Peyer's patch (tissue), 4 donors: ENCODE measurements at regions not wholly inside any gene's neighbourhood (a gene's known extent, or its start where the extent isn't known, plus 50 kb on each side); places are given as distances from the start of the nearest gene placed in this dataset.

Experiments used
- DNase-seq, 3 donors: peaks; one replicate each; pipeline ENCODE4 v3.0.0-alpha.2; 2017 to 2019
- H3K27ac ChIP-seq, 4 donors: fragments of 200-600 bp; sonication (generic); one replicate each; pipeline ENCODE4 v1.5.1; 2016 to 2019
- H3K27me3 ChIP-seq, 2 donors: fragments of 200-600 bp; sonication (generic); one replicate each; pipeline ENCODE4 v1.5.1; 2019
- H3K36me3 ChIP-seq, 3 donors: fragments of 200-600 bp; sonication (generic); one replicate each; pipeline ENCODE4 v1.5.1; 2016 to 2019
- H3K4me1 ChIP-seq, 4 donors: fragments of 200-600 bp; sonication (generic); one replicate each; pipeline ENCODE4 v1.5.1; 2016 to 2019
- H3K4me3 ChIP-seq, 4 donors: fragments of 200-600 bp; sonication (generic); 1 replicate in 3 of 4; 2 replicates in 1 of 4; pipeline ENCODE4 v1.5.1; 2016 to 2019; ENCODE audit warnings: mild to moderate bottlenecking in 1 of 4
- H3K9me3 ChIP-seq, 4 donors: fragments of 200-600 bp; sonication (generic); one replicate each; pipeline ENCODE4 v1.5.1; 2016 to 2019; ENCODE audit warnings: mild to moderate bottlenecking in 1 of 4
- POLR2A ChIP-seq, 2 donors: fragments of 450-650 bp; IDR thresholded peaks; one replicate each; pipeline ENCODE4 v1.5.1; 2017; ENCODE audit warnings: antibody characterized with exemption in 2 of 2, mild to moderate bottlenecking in 2 of 2, moderate library complexity in 2 of 2
- TF ChIP-seq, protein P1 (sequence below), 6 experiments: fragments of 450-650 bp in 4 of 6; fragments of 200-600 bp in 2 of 6; sonication (generic) in 1 of 6; IDR thresholded peaks; one replicate each; pipeline ENCODE4 v1.5.1; 2017 to 2019; ENCODE audit warnings: antibody characterized with exemption in 6 of 6, mild to moderate bottlenecking in 3 of 6, moderate library complexity in 1 of 6

DNA sequence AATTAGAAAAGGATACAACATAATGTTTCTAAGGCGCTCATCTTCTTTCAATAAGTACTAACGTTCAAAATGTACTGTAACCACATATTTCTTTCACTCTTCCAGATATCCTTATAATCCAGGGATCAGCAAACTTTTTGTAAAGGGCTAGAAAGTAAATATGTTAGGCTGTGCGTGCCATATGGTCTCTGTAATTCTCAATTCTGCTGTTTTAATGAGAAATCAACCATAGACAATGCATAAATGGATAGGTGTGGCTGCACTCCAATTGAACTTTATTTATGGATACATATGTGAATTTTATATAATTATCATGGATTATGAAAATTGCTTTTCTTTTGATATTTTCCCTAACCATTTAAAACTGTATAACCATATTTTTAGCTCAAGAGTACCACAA lies 459.4 kb downstream of the EPHA4 start:
- Histone ChIP-seq H3K36me3 (no peaks in the 10 kb centered on the region), H3K4me1 (no peaks in the 10 kb centered on the region), H3K27me3 (no peaks in the 10 kb centered on the region), H3K27ac (no peak overlapping the region), H3K4me3 (no peak overlapping the region), H3K9me3 (no peaks in the 10 kb centered on the region)
- DNase-seq: no peak
- no peak for TF ChIP-seq POLR2A (IDR thresholded peaks at IDR 0.05)
- TF ChIP-seq, protein P1, sequence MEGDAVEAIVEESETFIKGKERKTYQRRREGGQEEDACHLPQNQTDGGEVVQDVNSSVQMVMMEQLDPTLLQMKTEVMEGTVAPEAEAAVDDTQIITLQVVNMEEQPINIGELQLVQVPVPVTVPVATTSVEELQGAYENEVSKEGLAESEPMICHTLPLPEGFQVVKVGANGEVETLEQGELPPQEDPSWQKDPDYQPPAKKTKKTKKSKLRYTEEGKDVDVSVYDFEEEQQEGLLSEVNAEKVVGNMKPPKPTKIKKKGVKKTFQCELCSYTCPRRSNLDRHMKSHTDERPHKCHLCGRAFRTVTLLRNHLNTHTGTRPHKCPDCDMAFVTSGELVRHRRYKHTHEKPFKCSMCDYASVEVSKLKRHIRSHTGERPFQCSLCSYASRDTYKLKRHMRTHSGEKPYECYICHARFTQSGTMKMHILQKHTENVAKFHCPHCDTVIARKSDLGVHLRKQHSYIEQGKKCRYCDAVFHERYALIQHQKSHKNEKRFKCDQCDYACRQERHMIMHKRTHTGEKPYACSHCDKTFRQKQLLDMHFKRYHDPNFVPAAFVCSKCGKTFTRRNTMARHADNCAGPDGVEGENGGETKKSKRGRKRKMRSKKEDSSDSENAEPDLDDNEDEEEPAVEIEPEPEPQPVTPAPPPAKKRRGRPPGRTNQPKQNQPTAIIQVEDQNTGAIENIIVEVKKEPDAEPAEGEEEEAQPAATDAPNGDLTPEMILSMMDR (IDR thresholded peaks at IDR 0.05): no peak

DNA sequence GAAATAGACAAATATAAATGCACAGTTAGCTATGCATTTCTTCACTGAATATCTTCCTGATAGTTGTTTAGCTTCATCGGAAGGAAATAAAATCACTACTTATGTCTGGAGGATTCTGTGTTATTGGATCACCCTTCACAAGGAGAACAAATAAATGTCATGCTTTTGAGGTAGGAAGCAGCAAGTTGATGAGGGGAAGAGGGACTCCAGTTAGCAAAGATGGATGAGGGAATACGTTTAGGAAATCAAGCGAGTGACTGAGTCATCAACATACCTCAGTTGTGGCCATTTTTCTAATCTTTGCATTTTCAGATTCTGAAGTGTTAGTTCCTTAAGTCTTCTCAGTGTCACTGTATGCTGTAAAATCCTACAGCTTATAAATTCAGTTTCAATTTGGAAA lies 456.2 kb downstream of the EPHA4 start:
- H3K9me3 ChIP-seq: no peaks in the 10 kb centered on the region
- H3K36me3 ChIP-seq: no peaks in the 10 kb centered on the region
- no peak for DNase-seq
- H3K27me3 ChIP-seq: no peaks in the 10 kb centered on the region
- H3K27ac ChIP-seq: no peak overlapping the region
- H3K4me1 ChIP-seq: no peaks in the 10 kb centered on the region
- TF ChIP-seq POLR2A (IDR thresholded peaks at IDR 0.05): no peak
- TF ChIP-seq, protein P1 (IDR thresholded peaks at IDR 0.05): no peak
- H3K4me3 ChIP-seq: no peak overlapping the region

DNA sequence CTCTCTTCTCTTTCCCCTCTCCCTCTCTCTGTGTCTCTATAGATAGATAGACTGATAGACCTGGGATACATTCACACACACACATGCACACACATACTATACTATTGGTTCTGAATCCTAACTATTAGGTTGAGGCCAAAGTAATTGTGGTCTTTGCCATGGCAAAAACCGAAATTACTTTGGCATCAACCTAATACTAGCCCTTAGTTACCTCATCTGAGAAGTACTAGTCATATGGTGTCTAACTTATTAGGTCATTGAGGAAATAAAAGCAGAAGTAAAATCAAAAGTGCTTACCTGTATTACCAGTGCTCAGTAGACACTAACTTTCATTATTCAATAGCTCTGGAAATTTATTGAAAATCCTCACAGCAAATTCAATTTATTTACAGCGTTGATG lies 451.5 kb downstream of the EPHA4 start:
- Histone ChIP-seq H3K36me3 (no peaks in the 10 kb centered on the region), H3K4me3 (no peak overlapping the region), H3K27ac (no peak overlapping the region), H3K9me3 (no peaks in the 10 kb centered on the region), H3K27me3 (no peaks in the 10 kb centered on the region), H3K4me1 (no peaks in the 10 kb centered on the region)
- no peak for DNase-seq
- TF ChIP-seq, protein P1 (IDR thresholded peaks at IDR 0.05): no peak
- TF ChIP-seq POLR2A (IDR thresholded peaks at IDR 0.05): no peak

DNA sequence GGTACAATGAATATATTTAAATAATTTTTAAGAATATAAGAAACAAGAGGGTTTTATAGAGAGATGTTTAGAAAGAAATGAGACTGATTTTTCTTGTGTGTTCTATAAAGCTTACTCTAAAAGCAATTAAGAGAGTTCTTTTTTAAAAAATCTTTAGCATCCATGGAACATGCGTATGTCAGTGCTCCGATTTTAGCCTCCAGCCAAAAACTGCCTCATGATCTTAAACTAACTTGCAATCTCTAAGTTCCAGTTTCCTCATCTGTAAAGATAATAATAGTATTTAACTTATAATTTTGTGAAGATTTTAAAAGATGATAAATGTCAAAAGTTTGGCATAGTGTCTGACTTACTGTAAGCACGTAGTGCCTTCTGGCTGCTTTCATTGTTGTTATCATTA lies 448.7 kb downstream of the EPHA4 start:
- no peak for DNase-seq
- H3K27ac ChIP-seq: no peak overlapping the region
- no peaks in the 10 kb centered on the region for H3K9me3 ChIP-seq
- no peak overlapping the region for H3K4me3 ChIP-seq
- TF ChIP-seq, protein P1 (IDR thresholded peaks at IDR 0.05): no peak
- TF ChIP-seq POLR2A (IDR thresholded peaks at IDR 0.05): no peak
- no peaks in the 10 kb centered on the region for H3K4me1 ChIP-seq
- H3K36me3 ChIP-seq: no peaks in the 10 kb centered on the region
- H3K27me3 ChIP-seq: no peaks in the 10 kb centered on the region

DNA sequence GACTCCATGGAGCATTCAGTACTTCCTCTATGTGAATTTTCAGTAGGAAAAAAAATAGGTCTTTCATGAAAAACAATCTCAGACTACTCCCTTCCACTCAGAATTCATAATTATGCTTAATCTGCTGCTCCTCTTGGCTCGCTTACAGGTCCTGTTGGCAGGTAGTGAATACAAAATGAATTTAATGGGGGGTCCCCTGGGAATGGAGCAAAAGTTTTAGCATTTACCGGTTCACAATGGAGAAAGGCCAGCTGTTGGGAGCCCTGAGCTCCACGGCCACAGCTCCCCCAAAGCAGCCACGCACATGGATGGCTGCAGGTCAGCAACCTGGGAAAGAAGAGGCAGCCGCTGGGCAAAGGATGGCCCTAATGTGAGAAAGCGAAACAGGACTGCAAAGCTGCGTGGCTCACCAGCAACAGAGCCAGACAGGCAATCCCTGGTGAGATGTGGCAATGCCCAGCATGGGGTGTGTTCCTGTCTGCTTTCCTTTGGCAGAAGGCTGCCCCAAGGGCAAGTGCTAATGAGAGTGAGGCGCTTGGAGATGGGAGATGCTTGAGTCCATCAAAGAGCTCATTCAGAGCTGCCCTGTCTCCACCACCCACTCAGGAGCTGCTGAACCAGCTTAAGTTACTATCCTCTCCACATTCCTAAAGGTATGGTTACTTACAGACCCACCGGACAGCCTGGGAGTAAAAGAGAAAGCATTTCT lies 447.4 kb downstream of the EPHA4 start:
- TF ChIP-seq POLR2A (IDR thresholded peaks at IDR 0.05): no peak
- TF ChIP-seq, protein P1 (IDR thresholded peaks at IDR 0.05): no peak
- no peaks in the 10 kb centered on the region for H3K36me3 ChIP-seq
- no peaks in the 10 kb centered on the region for H3K9me3 ChIP-seq
- no peak overlapping the region for H3K4me3 ChIP-seq
- H3K27ac ChIP-seq: no peak overlapping the region
- no peak for DNase-seq
- H3K4me1 ChIP-seq: no peaks in the 10 kb centered on the region
- no peaks in the 10 kb centered on the region for H3K27me3 ChIP-seq

DNA sequence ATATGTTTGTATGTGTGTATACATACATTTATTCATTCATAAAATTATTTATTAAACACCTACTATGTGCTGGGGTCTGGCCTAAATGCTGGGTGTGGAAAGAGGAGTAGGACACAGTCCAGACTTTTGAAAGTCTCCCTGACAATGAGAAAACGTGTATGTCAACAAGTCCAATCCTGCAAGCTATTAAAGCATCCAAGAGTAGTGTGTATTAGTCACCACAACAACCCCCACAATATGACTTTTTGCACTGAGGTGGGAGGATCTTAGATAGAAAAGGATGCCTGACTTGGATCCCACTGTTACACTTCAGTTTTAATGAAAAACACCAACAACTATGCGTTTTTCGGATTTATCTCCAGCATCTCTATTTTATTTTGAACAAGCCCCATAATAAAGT lies 446.4 kb downstream of the EPHA4 start:
- TF ChIP-seq, protein P1 (IDR thresholded peaks at IDR 0.05): no peak
- TF ChIP-seq POLR2A (IDR thresholded peaks at IDR 0.05): no peak
- H3K27ac ChIP-seq: no peak overlapping the region
- no peaks in the 10 kb centered on the region for H3K36me3 ChIP-seq
- no peak overlapping the region for H3K4me3 ChIP-seq
- H3K9me3 ChIP-seq: no peaks in the 10 kb centered on the region
- no peaks in the 10 kb centered on the region for H3K27me3 ChIP-seq
- H3K4me1 ChIP-seq: no peaks in the 10 kb centered on the region
- no peak for DNase-seq
